Suprapubic skin (tissue), 4 donors: ENCODE measurements at regions not wholly inside any gene's neighbourhood (a gene's known extent, or its start where the extent isn't known, plus 50 kb on each side); places are given as distances from the start of the nearest gene placed in this dataset.

Source experiments
- DNase-seq, 2 donors: peaks; one replicate each; pipeline ENCODE4 v3.0.0-alpha.2; 2019; ENCODE audit warnings: low spot score in 2 of 2
- H3K27ac ChIP-seq: fragments of 200-600 bp; sonication (generic); one replicate; pipeline ENCODE4 v1.5.1; 2019
- H3K27me3 ChIP-seq: fragments of 200-600 bp; sonication (generic); one replicate; pipeline ENCODE4 v1.5.1; 2019
- H3K36me3 ChIP-seq: fragments of 200-600 bp; sonication (generic); one replicate; pipeline ENCODE4 v1.5.1; 2019
- H3K4me1 ChIP-seq: fragments of 200-600 bp; sonication (generic); one replicate; pipeline ENCODE4 v1.5.1; 2019
- H3K4me3 ChIP-seq: fragments of 200-600 bp; sonication (generic); one replicate; pipeline ENCODE4 v1.5.1; 2019; ENCODE audit warnings: mild to moderate bottlenecking
- H3K9me3 ChIP-seq: fragments of 200-600 bp; sonication (generic); one replicate; pipeline ENCODE4 v1.5.1; 2019
- EP300 ChIP-seq: sonication (generic); formaldehyde crosslinking; IDR thresholded peaks from one replicate; pipeline ENCODE4 v1.6.1; 2017; ENCODE audit warnings: antibody characterized with exemption
- POLR2A ChIP-seq, 2 donors: fragments of 450-650 bp; IDR thresholded peaks; one replicate each; pipeline ENCODE4 v1.6.1; 2017; ENCODE audit warnings: antibody characterized with exemption in 2 of 2, mild to moderate bottlenecking in 2 of 2, moderate library complexity in 2 of 2
- POLR2AphosphoS5 ChIP-seq, 3 donors: sonication (generic); formaldehyde crosslinking; IDR thresholded peaks; one replicate each; pipeline ENCODE4 v1.6.1; 2017; ENCODE audit warnings: antibody characterized with exemption in 3 of 3
- WGBS: methylation state at CpG from one replicate; pipeline ENCODE4 v1.1.5; 2018; 5-methylcytosine and 5-hydroxymethylcytosine counted together
- TF ChIP-seq, protein P1 (sequence below), 2 donors: fragments of 200-600 bp in 1 of 2; fragments of 450-650 bp in 1 of 2; sonication (generic) in 1 of 2; IDR thresholded peaks; one replicate each; pipeline ENCODE4 v1.5.1; 2016 to 2019; ENCODE audit warnings: antibody characterized with exemption in 2 of 2, mild to moderate bottlenecking in 1 of 2, moderate library complexity in 1 of 2

DNA sequence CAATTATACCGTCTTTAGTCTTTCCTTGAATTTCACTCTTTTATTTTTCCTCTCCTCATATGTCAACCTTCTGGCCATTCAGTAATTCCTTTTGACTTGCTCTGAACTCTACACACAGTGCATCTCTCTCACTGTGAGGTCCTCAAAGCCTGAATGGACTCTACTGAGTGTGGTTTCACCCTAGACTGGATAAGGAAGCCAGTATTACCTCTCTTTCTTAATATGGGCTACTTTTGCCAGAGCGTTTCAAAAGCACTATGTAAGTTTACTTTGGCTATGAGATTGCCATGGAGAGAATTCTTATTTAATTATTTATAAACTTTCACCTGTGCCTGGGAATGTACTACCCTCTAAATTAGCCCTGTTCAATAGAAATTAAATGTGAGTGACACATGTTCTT lies 343.5 kb upstream of the DDHD1 start:
- Histone ChIP-seq H3K27me3 (no peaks in the 10 kb centered on the region), H3K9me3 (no peaks in the 10 kb centered on the region), H3K4me3 (no peak overlapping the region), H3K27ac (no peak overlapping the region), H3K4me1 (peaks cover 17% of the 10 kb centered on the region), H3K36me3 (no peaks in the 10 kb centered on the region)
- no peak for DNase-seq
- whole genome bisulfite sequencing = 87% methylated on average over 2 of the region's 2 CpGs
- TF ChIP-seq EP300 = no peak
- TF ChIP-seq POLR2A (IDR thresholded peaks at IDR 0.05) = no peak
- TF ChIP-seq, protein P1, sequence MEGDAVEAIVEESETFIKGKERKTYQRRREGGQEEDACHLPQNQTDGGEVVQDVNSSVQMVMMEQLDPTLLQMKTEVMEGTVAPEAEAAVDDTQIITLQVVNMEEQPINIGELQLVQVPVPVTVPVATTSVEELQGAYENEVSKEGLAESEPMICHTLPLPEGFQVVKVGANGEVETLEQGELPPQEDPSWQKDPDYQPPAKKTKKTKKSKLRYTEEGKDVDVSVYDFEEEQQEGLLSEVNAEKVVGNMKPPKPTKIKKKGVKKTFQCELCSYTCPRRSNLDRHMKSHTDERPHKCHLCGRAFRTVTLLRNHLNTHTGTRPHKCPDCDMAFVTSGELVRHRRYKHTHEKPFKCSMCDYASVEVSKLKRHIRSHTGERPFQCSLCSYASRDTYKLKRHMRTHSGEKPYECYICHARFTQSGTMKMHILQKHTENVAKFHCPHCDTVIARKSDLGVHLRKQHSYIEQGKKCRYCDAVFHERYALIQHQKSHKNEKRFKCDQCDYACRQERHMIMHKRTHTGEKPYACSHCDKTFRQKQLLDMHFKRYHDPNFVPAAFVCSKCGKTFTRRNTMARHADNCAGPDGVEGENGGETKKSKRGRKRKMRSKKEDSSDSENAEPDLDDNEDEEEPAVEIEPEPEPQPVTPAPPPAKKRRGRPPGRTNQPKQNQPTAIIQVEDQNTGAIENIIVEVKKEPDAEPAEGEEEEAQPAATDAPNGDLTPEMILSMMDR (IDR thresholded peaks at IDR 0.05) = no peak
- TF ChIP-seq POLR2AphosphoS5 (IDR thresholded peaks at IDR 0.05) = no peak

DNA sequence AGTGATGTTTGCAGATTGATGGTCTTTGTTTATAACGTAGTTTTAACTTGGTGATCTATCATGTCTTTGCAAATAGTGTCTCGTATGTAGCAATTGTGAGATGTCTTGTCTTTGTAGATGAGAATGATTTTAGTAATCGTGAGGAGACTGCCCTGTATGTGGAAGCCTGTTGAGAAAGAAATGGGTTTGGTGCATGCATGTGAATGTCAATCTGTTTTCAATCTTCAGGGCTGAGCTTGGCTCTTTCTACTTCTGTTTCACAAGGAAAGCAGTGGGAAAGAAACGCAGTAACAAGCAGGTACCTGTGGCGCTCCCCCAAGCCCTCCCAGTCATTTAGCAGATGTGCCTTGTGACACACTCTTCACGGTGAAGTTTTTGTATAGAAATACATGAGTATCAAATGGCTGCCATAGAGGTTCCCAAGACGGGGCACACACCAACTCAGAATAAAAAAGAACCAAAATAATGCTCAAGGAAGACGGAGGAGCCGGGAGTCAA lies 342.8 kb upstream of the DDHD1 start:
- 74% methylated on average over 9 of the region's 9 CpGs for WGBS
- H3K4me3 ChIP-seq = no peak overlapping the region
- H3K27ac ChIP-seq = no peak overlapping the region
- H3K9me3 ChIP-seq = no peaks in the 10 kb centered on the region
- no peaks in the 10 kb centered on the region for H3K27me3 ChIP-seq
- TF ChIP-seq, protein P1 (IDR thresholded peaks at IDR 0.05) = no peak
- peak in 2 of 3 donors; percentile 11 to 55 for TF ChIP-seq POLR2AphosphoS5 (IDR thresholded peaks at IDR 0.05)
- TF ChIP-seq EP300 = no peak
- peaks cover 21% of the 10 kb centered on the region for H3K4me1 ChIP-seq
- H3K36me3 ChIP-seq = no peaks in the 10 kb centered on the region
- DNase-seq = peak in 1 of 2 donors; percentile 60

DNA sequence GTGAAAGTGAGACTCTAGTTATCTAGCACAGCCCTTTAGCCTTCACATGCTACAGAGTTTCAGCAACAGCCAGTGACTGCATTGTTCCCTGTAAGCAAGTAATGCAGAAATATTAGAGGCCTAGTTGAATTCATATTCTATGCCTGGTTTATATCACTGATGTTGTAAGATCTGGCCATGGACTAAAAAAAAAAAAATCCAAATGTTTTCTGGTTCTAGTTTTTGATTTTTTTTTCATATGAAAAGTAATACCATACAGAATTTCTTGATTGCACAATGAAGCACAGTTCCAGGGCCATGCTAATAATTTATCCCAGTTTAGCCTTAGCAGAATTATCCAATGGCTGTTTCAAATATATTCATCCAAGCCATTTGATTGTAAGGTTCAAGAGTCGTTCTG lies 341.5 kb upstream of the DDHD1 start:
- Histone ChIP-seq H3K27me3 (no peaks in the 10 kb centered on the region), H3K4me1 (peaks cover 21% of the 10 kb centered on the region), H3K36me3 (no peaks in the 10 kb centered on the region), H3K9me3 (no peaks in the 10 kb centered on the region), H3K4me3 (no peak overlapping the region), H3K27ac (peak overlapping the region; percentile 21)
- TF ChIP-seq, protein P1 (IDR thresholded peaks at IDR 0.05) = no peak
- no peak for TF ChIP-seq EP300
- TF ChIP-seq POLR2A (IDR thresholded peaks at IDR 0.05) = no peak
- no peak for TF ChIP-seq POLR2AphosphoS5 (IDR thresholded peaks at IDR 0.05)
- no peak for DNase-seq
- 59% methylated on average over 1 of the region's 1 CpG for WGBS

DNA sequence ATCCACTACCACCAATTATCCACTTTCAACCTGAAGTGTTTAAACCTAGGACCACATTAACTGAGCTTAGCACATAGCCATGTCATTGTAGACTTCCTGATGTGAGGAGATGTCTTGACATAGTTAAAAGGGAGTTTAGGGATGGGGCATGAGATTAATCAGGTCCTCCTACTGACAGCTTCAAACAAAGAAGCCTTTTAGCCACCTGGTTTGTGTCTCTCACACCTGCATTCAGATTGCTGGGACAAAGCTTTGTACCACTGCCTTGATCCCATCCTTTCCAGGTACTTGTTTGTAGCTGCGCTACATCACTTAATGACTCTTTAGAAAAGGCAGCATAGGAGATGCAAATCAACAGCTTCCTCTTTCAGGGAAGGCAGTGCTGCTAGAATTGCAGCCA lies 340.7 kb upstream of the DDHD1 start:
- Histone ChIP-seq H3K4me1 (peaks cover 21% of the 10 kb centered on the region), H3K4me3 (no peak overlapping the region), H3K27me3 (no peaks in the 10 kb centered on the region), H3K9me3 (no peaks in the 10 kb centered on the region), H3K27ac (peak overlapping the region; percentile 21), H3K36me3 (no peaks in the 10 kb centered on the region)
- TF ChIP-seq EP300 = no peak
- TF ChIP-seq, protein P1 (IDR thresholded peaks at IDR 0.05) = no peak
- no peak for TF ChIP-seq POLR2A (IDR thresholded peaks at IDR 0.05)
- no peak for TF ChIP-seq POLR2AphosphoS5 (IDR thresholded peaks at IDR 0.05)
- no peak for DNase-seq
- 92% methylated on average over 1 of the region's 1 CpG for WGBS

DNA sequence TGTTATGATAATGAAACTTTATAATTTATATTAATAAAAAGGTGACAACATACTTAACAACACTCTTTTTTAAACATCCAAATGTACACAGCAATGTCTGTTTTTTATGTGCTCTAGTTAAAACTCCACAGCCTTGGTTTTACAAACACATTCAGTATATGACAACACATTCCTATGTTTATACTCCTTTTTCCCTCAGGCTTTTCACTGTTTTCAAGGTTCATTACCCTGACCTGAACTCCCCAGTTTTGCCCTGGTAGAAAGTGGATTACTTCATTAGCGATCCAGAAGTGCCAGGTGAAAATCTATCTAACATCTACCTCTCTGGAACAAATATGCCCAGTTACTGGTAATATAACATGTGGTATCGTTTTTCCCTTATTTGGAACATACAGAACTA lies 340.2 kb upstream of the DDHD1 start:
- Histone ChIP-seq H3K36me3 (no peaks in the 10 kb centered on the region), H3K4me3 (no peak overlapping the region), H3K27me3 (no peaks in the 10 kb centered on the region), H3K9me3 (no peaks in the 10 kb centered on the region), H3K27ac (peak overlapping the region; percentile 21), H3K4me1 (peaks cover 21% of the 10 kb centered on the region)
- DNase-seq = no peak
- 43% methylated on average over 2 of the region's 2 CpGs for whole genome bisulfite sequencing
- TF ChIP-seq POLR2AphosphoS5 (IDR thresholded peaks at IDR 0.05) (no peak), EP300 (no peak), POLR2A (IDR thresholded peaks at IDR 0.05) (no peak)
- TF ChIP-seq, protein P1 (IDR thresholded peaks at IDR 0.05) = no peak
